ENCODE measurements at regions not wholly inside any gene's neighbourhood (a gene's known extent, or its start where the extent isn't known, plus 50 kb on each side); places are given as distances from the start of the nearest gene placed in this dataset.

DNA sequence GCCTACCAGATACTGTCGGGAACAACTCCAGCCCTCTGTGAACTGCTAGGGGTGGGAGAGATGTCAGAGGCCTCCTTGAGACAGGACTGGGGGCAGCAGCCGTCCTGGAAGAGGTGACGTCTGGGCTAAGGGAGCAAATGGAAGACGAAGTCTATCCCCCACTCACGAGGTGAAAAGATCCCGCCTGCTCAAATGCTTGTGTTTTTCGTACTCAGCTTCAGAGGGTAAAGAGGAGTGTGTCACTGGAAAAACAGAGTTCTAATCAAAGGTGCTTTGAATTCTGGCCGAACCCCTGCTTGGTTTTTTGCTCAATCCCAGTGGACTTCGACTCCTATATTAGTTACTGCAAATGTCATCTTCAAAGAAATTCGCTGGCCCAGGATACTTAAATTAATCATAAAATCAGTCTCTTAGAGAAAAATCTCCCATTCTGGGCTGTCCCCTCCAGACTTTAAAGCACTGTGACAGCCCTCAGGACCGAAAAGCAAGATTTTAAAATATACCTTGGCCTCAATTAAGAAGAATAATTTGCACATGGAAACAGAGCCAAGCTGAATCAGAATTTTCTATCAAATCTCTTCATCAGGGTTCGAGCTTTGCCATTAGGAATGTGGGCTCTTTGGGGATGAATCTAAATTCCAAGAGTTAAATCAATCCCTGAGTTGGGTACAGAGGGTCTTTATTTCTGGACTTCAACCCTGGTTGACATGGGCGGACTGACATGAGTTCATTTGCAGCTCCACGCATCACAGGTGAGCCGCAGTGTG is 61.8 kb upstream of the AFDN start:
- DNase-seq (ENCODE audit: low read depth in 1 of 2, low spot score in 1 of 2) (no peak), FAIRE-seq (no peak), ATAC-seq (no peak)
- no peaks in the 10 kb centered on the region for H3K9me3 ChIP-seq
- CTCF ChIA-PET, result no interaction called here
- H3K4me3 ChIP-seq, result no peak overlapping the region
- no peaks in the 10 kb centered on the region for H3K4me1 ChIP-seq
- 56% methylated on average over 15 of the region's 15 CpGs for WGBS (ENCODE audit: missing lambda C conversion rate)
- POLR2A ChIA-PET, result no interaction called here
- no peak for TF ChIP-seq CHD2 (IDR thresholded peaks at IDR 0.05; ENCODE audit: low read length, partially characterized antibody)
- TF ChIP-seq ZC3H11A (IDR thresholded peaks at IDR 0.05), result no peak
- TF ChIP-seq ZNF302 (CRISPR knock-in tag; IDR thresholded peaks at IDR 0.05), result no peak
- no peak for TF ChIP-seq MAZ (IDR thresholded peaks at IDR 0.05; ENCODE audit: borderline replicate concordance, low read depth, low read length)
- TF ChIP-seq, protein P1, sequence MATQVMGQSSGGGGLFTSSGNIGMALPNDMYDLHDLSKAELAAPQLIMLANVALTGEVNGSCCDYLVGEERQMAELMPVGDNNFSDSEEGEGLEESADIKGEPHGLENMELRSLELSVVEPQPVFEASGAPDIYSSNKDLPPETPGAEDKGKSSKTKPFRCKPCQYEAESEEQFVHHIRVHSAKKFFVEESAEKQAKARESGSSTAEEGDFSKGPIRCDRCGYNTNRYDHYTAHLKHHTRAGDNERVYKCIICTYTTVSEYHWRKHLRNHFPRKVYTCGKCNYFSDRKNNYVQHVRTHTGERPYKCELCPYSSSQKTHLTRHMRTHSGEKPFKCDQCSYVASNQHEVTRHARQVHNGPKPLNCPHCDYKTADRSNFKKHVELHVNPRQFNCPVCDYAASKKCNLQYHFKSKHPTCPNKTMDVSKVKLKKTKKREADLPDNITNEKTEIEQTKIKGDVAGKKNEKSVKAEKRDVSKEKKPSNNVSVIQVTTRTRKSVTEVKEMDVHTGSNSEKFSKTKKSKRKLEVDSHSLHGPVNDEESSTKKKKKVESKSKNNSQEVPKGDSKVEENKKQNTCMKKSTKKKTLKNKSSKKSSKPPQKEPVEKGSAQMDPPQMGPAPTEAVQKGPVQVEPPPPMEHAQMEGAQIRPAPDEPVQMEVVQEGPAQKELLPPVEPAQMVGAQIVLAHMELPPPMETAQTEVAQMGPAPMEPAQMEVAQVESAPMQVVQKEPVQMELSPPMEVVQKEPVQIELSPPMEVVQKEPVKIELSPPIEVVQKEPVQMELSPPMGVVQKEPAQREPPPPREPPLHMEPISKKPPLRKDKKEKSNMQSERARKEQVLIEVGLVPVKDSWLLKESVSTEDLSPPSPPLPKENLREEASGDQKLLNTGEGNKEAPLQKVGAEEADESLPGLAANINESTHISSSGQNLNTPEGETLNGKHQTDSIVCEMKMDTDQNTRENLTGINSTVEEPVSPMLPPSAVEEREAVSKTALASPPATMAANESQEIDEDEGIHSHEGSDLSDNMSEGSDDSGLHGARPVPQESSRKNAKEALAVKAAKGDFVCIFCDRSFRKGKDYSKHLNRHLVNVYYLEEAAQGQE (IDR thresholded peaks at IDR 0.05), result no peak
- no peak overlapping the region for H3K4me2 ChIP-seq
- H3K27ac ChIP-seq, result no peak overlapping the region

DNA sequence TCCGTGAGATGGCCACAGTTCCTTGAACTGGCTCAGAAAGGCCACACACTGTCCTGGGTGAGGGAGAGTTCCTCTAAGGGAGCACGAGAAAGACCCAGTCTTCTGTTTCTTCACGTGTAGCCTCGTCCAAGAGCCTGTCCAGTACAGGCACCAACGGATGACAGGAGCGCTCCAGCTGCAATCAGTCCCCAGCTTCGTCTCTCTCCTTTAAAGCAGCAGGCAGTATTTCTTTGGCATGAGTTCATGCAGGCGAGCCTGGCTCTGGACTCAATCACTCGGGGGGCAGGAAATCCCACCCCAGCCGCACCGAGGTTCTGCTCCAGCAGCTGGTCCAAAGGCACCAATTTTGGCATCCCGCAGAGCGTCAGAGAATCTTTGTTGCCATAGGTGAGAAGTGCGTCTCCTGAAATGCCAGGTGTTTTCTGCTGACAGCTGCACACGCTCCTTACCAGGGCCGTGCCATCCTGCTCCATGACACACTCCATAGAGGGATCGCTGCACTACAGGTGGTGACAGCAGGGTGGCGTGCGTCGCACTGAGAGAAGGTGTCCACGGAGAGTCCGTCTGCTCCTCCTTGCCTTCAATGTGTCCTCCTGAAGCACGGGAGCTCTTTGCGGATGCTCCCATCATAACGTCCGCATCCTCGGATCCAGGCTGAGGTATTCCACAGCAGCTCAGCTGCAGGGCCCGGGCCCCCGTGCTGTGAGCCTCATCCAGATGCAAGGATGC is 59.6 kb upstream of the AFDN start:
- FAIRE-seq (no peak), DNase-seq (ENCODE audit: low read depth in 1 of 2, low spot score in 1 of 2) (peak in 1 of 2 experiments; percentile 17), ATAC-seq (peak in 1 of 2 experiments; percentile 80; a peak in 3 of 6 replicates)
- Histone ChIP-seq H3K27ac (no peak overlapping the region), H3K9me3 (no peaks in the 10 kb centered on the region), H3K4me1 (no peaks in the 10 kb centered on the region), H3K4me3 (no peak overlapping the region), H3K4me2 (no peak overlapping the region)
- WGBS (ENCODE audit: missing lambda C conversion rate), result 32% methylated on average over 10 of the region's 29 CpGs
- POLR2A ChIA-PET, result no interaction called here
- CTCF ChIA-PET, result interaction anchor here (1.7 kb wide), 1 partner anchor 9 kb away, joined by 5 read pairs; no protein-coding TSS in a partner anchor
- TF ChIP-seq, protein P2, sequence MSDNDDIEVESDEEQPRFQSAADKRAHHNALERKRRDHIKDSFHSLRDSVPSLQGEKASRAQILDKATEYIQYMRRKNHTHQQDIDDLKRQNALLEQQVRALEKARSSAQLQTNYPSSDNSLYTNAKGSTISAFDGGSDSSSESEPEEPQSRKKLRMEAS (IDR thresholded peaks at IDR 0.05), result no peak
- TF ChIP-seq RNF2 (IDR thresholded peaks at IDR 0.05; ENCODE audit: borderline replicate concordance, low read depth), result no peak
- no peak for TF ChIP-seq HOXB5 (CRISPR knock-in tag; IDR thresholded peaks at IDR 0.05)

DNA sequence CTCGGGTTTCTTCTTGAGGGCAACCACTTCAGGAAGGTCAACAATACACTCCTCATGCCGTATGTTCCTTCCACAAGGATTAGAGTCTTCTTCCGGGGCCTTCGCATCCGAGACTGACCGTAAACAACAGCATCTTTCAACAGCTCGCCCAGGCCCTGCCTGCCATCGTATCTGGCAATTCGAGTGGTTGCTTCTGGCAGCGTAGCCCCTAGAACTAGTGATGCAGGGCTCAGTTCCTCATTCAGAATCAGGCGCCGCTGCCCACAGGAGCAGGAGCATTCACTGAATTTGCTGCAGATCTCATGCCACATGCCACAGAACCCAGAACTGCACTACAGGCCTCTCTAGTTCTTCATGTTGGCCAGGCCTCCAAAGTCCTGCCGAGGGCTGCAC is 59.0 kb upstream of the AFDN start:
- FAIRE-seq, result no peak
- WGBS (ENCODE audit: missing lambda C conversion rate), result 83% methylated on average over 11 of the region's 13 CpGs
- CTCF ChIA-PET, result interaction anchor here (1.7 kb wide), 1 partner anchor 9 kb away, joined by 5 read pairs; no protein-coding TSS in a partner anchor

More for the DNA sequence above, 59.0 kb upstream of the AFDN start:
- ATAC-seq (no peak), DNase-seq (ENCODE audit: low read depth in 1 of 2, low spot score in 1 of 2) (no peak)
- H3K4me2 ChIP-seq, result no peak overlapping the region
- H3K4me1 ChIP-seq, result no peaks in the 10 kb centered on the region
- POLR2A ChIA-PET, result no interaction called here
- TF ChIP-seq HOXB5 (CRISPR knock-in tag; IDR thresholded peaks at IDR 0.05) (no peak), SREBF2 (IDR thresholded peaks at IDR 0.05) (no peak), CEBPB (IDR thresholded peaks at IDR 0.05) (no peak), RCOR1 (IDR thresholded peaks at IDR 0.05; ENCODE audit: low read depth, low read length) (no peak), TP53 (CRISPR knock-in tag; IDR thresholded peaks at IDR 0.05) (no peak)
- TF ChIP-seq, protein P3, sequence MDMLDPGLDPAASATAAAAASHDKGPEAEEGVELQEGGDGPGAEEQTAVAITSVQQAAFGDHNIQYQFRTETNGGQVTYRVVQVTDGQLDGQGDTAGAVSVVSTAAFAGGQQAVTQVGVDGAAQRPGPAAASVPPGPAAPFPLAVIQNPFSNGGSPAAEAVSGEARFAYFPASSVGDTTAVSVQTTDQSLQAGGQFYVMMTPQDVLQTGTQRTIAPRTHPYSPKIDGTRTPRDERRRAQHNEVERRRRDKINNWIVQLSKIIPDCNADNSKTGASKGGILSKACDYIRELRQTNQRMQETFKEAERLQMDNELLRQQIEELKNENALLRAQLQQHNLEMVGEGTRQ (IDR thresholded peaks at IDR 0.05), result no peak
- no peak overlapping the region for H3K4me3 ChIP-seq
- H3K9me3 ChIP-seq, result no peaks in the 10 kb centered on the region
- no peak overlapping the region for H3K27ac ChIP-seq
